ENCODE measurements at regions not wholly inside any gene's neighbourhood (a gene's known extent, or its start where the extent isn't known, plus 50 kb on each side); places are given as distances from the start of the nearest gene placed in this dataset.
"Not testable (repeated sequence)": the region's sequence is repeated elsewhere in the genome, so short reads cannot be mapped to it uniquely, and the experiment has no call there.

DNA sequence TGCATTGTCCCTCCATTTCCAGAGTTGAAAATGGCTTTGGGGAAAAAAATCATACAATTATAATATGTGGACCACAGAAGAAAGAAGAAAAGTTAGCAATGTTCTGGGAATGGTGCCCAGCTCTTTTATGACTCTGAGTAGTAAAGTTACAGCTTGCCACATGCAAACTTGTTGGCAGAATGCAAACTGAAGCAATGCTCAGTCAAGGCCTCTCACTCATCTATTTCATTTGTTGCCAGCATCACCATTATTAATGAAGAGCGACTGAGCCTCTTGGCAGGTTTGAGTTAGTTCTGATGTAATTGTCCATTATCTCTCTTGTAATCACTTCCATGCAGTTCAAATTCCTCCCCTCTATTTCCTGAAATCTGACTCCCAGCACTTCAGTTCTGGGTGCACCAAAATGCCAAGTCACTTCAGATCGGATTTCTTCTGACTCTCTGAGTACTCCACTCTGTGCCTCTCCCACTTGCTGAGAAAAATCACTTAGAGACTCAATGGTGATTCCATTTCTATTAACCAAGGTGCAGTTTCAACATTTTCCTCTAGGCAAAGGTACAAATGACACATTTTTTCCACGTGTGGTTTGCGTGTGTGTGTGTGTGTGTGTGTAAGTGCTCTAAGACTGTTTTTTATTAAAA, 154.4 kb upstream of the STMND1 start:
- no peak for DNase-seq

DNA sequence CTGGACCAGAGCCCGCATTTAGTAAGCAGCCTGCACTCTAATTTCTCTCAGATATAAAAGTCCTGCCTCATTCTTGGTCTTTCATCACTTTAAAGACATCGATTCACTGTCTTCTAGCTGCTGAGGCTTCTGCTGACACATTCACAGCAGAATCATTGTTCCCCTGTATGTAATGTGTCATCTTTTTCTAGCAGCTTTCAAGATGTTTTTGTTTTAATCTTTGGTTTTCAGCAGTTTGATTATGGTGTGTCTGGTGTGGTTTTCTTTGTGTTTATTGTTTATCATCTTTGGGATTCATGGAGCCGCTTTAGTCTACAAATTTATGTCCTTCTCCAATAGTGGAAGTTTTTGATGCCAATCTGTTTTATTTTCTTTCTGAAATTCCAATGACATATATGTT, 157.3 kb upstream of the STMND1 start:
- no peak for DNase-seq

DNA sequence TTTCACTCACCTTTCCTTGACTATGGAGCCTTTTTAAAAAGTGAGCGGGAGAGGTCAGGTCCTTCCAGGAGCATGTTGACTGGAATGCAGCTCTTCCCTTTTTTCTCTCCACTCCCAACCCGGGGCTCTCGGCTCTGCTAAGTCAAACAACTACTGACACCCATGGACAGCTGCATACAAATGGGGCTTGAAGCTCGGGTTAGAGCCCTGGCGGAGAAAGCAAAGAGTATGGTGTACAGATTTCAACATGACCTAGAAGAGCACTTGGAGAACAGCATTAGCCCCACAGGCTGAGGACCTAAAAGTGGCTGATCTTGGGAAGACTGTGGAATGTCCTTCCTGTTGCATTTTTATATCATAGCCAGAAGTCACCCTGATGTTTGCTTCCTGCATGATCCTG, 162.0 kb upstream of the STMND1 start:
- DNase-seq, result no peak

DNA sequence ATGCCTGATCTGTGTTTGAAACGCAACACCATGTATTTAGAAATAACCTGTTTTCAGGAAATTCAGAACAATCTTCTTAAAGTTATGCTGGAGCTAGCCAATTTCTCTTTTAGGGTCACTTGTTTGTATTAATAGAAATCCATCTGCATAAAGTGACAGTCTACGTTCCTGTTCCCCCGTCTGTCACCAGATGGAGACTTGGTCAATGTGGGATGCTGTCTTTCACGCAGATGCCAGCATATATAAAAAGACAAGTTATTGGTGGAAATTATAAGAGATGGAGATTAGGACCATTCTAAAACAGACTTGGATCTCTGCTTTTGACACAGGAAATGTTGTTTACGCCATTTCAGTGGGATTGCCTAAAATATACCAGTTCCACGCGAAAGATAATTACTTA, 162.5 kb upstream of the STMND1 start:
- no peak for DNase-seq

DNA sequence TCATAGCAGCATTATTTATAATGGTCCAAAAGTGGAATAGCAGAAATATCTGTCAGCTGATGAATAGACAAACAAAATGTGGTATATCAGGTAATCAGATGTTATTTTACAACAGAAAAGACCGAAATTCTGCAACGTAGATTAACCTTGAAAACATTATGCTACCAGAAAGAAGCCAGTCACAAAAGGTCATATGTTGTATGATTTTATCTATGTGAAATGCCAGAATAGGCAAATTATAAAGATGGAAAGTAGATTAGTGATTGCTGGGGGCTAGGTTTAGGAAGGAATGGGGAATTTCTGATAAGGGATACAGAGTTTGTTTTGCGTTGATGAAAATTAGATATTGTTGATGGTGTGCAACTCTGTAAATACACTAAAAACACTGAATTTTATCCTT, 165.0 kb upstream of the STMND1 start:
- DNase-seq, result no peak

DNA sequence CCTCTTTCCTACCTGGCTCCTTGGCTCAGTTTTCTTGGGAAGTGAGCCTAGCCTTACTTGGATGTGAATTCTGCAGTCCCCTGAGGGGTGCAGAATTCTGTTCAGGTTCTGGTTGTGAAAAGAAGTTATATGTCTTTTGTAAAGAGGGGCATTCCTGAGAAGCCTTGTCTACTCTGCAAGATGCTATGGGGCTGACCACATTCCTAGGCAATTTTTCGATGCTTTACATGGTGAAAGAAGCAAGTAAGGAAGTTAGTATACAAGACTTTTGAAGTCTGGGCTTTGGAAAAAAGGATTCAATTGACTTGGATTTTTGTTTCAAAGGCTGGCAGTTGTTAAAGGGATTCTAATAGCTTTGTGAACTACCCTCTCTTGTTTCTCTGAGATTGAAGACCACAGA, 167.9 kb upstream of the STMND1 start:
- no peak for DNase-seq

DNA sequence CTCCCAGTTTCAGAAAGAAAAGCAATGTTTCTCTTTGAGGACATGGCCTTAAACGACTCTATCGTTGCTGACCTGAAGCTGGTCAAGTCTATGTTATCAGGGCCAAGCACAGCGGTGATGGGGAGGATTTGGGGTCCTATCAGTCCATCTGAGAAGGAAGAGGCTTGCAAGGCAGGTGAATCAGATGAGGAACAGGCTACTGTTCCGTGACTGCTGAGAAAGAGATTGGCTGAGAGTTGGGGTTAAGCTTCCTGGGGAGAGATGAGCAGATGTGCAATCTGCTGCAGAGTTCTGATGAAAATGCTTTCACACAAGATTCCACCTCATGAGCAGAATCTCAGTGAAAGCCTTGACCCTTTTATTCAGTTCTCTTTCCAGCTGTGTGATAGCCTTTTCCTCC, 168.3 kb upstream of the STMND1 start:
- no peak for DNase-seq

DNA sequence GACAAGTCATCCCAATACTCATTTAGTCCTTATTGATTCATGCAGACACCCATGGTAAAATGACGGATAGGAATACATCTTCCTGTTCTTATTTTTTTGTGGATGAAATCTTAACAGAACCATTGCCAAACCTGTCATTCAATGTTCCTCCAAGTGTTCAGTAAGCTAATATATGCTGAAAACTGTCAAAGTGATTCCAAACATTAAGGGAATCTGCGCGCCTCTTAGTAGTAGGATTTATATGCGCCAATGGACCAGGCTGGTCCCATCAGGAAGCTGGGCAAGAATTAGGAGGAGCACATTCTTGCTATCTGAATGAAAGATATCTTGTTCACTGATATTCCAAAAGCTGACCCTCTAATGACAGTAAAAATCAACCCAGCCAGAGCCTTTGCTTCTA, 168.9 kb upstream of the STMND1 start:
- DNase-seq, result no peak

DNA sequence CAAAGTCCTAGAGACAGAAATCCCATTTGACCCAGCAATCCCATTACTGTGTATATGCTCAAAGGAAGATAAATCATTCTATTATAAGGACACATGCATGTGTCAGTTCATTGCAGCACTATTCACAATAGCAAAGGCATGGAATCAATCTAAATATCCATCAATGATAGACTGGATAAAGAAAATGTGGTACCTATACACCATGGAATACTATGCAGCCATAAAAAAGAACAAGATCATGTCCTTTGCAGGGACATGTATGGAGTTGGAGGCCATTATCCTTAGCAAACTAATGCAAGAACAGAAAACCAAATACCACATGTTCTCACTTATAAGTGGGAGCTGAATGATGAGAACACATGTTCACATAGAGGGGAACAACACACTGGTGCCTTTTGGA, 169.8 kb upstream of the ATXN1 start:
- DNase-seq, result not testable (repeated sequence)

DNA sequence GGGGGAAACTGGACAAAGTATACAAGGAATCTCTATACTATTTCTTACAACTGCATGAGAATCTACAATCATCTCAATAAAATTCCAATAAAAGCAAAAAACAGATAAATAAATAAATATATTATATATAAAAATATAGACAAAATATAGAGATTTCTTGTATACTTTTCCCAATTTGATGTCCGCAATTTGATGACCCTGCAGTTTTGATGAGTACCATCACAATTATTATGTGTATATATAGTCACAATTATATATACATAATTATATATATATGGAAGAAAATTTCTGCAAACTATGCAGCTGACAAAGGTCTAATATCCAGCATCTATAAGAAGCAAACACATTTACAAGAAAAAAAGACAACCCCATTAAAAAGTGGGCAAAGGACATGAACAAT, 169.2 kb upstream of the ATXN1 start:
- DNase-seq, result no peak

DNA sequence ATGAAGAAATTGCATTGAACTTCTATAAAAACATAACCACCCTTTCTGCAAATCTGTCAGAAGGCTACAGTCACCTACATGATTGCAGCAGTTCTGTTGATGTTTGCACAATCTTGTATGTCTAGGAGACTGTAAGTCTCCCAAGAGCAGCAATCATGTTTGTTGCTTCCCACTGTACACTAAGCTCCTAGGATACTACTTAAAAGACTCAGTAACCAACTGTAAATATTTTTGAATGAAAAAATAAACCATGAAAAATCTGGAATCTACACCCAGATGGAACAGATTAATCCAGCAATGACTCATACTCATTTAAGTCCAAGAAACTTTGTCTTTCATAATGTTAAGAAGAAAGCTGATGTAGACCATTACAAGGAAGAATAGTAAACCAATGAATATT, 168.5 kb upstream of the ATXN1 start:
- peak; percentile 56 for DNase-seq

DNA sequence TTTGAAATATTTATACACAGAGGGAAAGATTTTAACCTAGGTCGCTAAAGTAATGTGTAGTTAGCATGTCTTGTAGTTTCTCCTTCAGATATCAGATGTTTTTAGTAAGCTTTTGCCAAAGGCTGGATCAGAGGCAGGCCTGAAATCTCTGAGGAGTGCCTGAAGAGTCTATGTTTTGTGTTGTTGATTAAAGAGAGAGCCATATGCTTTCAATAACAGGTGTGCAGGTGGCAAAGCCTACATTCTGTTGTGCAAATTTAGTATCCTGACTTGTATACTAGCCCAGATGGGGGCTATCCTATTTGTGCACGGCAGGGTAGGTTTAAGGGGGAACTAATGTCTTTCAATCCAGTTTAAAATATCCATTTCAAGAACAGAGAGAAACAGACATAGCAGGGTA, 167.1 kb upstream of the ATXN1 start:
- no peak for DNase-seq

DNA sequence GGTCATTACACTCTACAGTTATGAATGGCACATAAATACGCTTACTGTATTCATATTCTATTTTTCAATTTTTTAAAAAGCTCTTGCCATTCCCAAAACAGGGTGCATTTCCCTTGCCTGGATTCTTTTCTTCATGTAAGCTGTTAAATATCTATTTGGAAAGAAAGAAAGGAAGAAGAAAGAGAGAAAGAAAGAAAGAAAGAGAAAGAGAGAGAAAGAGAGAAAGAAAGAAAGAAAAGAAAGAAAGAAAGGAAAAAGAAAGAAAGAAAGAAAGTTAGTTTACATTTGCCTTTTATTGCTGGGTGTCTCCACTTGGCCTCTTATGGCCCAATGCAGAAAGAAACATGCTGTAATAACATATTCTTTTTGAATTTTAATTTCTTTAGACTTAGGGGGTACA, 165.9 kb upstream of the ATXN1 start:
- DNase-seq, result no peak

DNA sequence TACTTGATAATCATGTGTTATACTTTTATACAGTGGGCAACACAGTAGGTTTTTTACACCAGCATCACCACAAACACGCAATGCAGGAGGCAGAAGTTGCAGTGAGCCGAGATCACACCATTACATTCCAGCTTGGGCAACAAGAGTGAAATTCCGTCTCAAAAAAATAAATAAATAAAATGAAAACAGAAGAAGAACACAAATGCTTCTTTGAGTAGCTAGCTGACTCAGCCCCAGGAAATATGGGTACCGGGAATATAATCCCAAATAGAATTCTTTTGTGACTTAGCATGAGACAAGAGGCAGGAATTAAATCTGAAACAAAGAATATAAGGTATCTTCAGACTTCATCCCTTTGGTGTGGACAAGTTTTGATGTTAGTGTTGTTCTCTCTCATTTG, 164.2 kb upstream of the ATXN1 start:
- no peak for DNase-seq

DNA sequence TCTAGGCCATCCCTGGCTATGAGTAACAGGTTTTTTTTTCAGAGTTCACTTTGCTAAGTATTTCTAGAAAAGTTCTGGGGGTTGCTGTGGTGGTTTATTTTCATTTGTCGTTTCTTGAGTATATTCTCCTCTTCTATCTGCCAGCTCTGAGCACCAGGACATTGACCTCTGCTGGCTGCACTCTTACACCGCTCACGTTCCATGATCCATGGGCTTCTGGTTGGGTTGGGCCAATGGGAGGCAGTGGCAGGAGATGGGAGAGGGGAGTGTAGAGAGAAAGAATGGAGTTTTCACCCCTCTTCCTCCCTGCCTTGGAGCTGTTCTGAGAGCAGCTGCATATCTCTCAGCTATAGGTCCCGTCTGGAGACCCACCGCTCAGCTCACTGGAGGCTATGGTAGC, 161.0 kb upstream of the ATXN1 start:
- DNase-seq, result no peak

DNA sequence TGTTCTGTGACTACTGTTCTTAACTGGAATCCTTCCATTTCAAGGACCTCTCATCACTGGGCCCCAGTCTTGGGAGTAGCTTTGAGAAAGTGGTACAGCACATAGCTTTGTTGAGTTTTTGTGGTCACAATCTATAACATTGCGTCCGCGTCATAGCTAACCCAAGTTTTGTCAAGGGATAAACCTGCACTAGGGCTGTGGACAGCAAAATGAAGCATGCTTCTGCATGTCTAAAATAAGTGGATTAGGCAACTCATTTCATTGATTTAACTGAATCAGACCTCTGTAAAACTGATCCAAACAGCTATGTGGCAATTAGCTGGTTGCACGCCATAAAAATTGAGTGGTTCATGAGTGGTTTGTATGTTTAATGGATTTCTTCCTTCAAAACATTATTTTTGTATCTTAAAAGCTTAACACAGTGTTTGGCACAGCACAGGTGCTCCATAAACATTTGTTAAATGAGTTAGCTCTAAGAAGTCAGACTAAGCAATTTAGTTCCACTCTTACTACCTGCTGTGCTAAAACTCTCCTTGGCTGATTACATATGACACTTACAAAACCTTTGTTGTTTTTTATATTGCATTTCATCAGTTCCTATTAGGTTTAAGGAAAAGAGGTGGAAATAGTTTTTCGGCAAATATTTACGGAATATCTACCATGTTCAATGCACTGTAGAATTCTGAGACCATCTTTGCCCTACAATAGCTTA, 160.3 kb upstream of the ATXN1 start:
- DNase-seq, result no peak

DNA sequence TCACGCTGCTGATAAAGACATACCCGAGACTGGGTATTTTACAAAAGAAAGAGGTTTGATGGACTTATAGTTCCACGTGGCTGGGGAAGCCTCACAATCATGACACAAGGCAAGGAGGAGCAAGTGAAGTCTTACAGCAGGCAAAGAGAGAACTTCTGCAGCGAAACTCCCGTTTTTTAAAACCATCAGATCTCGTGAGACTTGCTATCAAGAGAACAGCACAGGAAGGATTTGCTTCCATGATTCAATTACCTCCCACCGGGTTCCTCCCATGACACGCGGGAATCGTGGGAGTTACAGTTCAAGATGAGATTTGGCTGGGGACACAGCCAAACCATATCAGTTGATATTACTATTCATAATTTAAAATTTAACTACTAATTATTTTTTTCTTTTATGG, 157.3 kb upstream of the ATXN1 start:
- no peak for DNase-seq

DNA sequence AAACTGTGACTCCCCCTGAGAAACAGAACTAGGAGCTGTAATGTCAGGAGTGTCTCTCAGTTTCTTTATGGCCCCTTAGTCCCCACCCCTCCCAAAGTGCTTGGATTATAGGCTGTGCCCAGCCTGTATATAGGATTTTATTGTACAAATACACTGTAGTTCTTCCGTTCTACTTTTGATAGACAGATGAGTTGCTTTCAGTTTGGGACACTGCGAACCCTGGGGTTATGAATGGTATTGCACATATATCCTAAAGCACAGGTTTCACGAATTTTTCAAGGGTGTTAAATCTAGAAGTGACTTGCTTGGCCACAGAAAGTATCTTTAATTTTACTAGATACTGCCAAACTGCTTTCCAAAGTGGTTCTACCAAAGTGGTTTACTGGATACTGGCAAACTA, 152.9 kb upstream of the ATXN1 start:
- DNase-seq, result no peak

DNA sequence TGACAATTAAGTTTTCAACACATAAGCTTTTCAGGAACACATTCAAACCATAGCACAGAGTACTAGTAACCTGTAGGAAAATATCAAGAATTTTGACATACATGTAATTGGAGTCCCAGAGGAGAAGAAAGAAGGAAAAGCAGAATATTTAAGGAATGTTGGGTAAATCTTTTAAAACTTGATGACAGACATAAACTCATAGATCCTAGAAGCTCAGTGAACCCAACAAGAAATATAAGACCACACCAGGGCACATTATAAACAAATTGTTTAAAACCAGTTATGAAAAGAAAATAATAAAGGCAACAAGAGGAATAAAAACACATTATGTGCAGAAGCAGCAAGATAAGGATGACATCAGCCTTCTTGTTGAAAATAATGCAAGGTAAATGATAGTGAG, 151.5 kb upstream of the ATXN1 start:
- DNase-seq, result no peak

DNA sequence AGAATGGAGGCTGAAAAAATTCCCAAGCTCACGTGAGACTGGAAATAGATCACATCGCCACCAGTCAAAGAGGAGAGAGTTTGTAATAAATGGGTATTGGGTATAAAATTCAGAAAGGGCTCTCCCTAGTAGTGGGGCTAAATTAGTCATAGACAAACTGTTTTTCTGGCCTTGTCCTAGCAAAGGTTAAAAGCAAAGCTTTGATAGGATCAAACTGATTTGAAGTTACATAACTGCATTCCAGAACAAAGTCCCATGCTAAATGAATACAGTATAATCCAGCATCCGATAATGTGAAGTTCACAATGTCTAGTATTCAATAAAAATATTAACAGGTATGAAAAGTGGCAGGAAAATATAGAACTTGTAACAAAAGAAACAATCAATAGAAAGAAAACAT, 149.8 kb upstream of the ATXN1 start:
- no peak for DNase-seq

DNA sequence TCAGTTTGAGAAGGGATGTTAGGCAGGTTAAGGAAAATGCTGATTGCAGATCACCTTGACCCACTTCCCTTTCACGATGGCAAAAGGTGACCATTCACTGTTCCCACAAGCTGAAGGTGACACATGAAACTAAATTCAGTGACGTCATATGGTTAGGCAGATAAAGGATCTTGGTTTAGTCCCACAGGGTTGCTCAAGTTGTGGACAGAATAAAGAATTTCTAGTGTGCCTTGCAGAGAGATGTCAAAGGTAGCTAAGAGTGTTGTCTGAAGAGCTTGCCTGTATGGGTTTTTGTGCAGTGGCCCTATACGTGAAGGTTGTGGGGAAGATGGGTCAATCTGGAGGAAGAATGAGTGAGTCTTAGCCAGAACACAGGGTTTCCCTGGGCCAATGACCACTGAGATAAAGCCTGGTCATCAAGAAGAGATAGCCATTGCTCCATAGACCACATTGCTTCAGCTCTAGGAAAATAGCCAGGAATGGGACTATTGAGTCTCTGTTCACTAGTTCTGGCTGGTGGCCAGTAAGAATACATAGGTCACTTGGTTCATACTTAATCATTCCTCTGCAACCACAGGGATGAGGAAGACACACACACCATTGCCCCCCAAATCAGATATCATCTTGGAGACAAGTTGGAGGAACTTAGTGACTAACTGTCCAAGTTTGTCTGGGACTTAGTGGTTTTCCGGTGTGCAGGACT, 148.5 kb upstream of the ATXN1 start:
- peak; percentile 5 for DNase-seq

DNA sequence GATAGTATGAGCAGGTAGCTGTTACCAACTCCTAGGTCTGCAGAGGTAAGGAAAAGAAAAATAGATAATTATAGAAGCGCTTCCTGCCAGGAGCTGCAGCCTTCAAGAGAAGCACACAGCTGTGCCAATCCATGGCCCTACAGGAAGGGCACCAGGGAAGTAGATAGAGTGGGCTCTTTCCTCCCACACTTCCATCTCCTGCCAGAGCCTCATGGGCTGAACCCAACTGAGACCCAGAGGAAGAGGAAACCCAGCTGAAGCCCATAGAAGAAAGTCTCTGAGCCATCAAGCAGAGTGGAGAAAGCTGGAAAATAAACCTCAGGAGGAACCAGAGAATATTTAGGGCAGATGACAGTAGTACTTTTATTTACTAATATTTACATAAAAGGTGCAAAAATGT, 146.7 kb upstream of the ATXN1 start:
- no peak for DNase-seq

DNA sequence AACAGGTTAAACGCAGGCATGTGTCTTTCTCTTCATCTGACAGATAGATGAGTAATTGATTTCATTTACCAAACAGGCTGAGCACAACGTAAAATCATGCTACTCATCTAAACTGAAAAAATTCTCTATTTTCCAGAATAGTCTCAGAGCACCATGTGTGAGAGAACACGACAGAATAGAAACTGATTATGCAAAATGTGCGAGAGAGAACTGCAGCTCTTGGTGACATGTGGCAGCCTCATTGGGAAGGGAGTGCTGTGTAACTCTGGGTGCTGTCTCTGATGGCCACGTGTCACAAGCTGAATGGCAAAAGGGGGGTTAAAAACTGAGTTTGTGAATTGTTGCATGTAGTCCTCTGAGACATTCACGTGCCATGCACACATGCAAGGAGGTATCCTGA, 143.7 kb upstream of the ATXN1 start:
- DNase-seq, result peak; percentile 51

DNA sequence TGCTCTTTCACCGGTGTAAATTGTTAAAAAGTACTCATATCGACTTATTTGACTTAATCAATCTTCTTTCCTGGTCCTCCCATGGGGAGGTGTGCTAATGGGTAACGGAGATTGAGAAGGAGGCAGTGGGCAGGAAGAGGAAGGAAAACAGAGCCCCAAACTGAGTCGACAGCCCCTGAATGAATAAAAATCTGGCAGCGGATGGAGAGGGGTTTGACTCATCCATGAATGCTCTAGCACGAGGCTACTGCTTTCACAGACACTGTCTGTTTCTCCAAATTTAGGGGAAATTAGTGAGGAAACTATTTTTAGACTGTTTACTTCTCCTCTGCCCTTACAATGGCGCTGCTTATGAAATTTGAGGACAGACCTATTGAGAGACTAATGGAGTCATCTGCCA, 142.2 kb upstream of the ATXN1 start:
- peak; percentile 95 for DNase-seq

DNA sequence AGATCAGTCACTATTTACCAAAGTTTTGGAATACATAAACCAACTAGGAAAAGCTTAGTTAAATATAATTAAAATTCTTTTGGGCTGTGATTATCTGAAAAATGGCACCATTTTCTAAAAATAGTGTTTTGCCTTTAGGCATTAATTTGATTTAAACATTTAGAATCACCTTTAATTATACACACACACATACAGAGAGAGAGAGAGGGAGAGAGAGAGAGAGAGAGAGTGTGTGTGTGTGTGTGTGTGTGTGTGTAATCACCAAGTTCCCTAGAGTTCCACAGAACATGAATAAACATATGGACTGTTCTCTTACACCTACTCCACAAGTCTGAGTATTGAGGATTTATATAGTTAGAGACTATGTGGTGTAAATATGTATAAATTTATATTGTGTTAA, 141.2 kb upstream of the ATXN1 start:
- DNase-seq, result no peak

All from inflammatory macrophage treated with lipopolysaccharide for 4 hours (primary cell).